ENCODE measurements at regions not wholly inside any gene's neighbourhood (a gene's known extent, or its start where the extent isn't known, plus 50 kb on each side); places are given as distances from the start of the nearest gene placed in this dataset.

DNA sequence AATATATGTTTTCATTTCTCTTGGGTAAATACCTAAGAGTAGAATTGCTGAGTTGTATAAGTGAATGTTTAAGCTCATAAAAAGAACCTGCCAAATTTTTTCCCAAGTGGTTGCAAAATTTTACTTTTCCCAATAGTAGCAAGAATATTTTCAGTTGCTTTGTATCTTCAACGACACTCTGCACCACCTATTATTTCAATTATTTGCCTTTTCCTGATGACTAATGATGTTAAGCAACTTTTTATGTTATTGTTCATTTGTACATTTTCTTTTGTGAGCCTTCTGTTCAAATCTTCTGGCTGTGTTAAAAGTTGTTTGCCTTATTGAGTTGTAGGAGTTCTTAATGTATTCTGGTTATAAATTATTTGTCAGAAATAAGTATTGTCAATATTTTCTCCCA is 299.1 kb upstream of the NRIP1 start:
- no peak for DNase-seq (ENCODE audit: low read depth in 2 of 2, low spot score in 1 of 2)

DNA sequence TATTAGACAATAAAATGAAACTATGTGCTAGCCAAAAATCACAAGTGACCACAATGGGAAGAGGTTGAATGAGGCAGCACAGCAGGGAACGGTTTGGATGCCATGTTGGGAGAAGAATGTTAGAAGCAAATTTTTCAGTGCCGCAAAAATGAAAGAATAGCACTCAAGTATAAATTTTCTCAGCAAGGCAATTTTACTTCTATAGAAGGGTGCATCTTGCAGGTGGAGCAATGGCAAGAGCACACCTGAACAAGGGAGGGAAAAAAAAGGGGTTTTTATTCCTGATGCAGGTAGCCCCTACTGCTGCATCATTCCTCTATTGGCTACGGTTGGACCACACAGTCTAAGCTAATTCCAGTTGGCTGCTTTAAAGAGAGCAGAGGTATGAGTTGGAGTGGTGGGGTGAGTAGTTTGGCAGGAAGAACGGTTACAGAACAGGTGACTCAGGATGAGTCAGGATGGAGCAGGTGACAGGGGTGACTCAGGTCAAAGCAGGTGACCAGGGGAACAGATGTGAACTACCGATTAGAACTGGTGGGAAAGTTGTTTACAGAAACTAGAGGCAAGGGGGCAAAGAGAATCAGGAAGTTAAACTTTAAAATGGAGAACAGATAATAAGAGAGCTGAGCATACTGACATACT is 301.1 kb upstream of the NRIP1 start:
- DNase-seq (ENCODE audit: low read depth in 2 of 2, low spot score in 1 of 2), result no peak

DNA sequence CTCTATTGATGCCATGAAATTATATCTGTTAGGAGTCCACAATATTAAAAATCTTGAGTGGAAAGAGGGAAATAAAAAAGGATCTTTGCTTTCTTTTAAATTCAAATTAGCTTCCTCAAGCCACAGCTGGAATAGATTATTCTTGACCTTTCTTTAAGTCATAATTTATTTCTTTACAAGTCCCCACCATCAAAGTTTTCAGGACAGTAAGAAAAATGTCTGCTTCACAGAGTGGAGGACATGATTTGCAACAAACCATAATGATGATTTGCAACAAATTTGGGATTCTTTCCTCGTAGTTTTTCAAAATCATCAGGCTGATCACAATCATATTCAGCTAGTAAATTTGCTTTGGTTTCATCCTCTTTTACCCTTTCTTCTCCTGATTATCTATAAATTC is 301.8 kb upstream of the NRIP1 start:
- DNase-seq (ENCODE audit: low read depth in 2 of 2, low spot score in 1 of 2), result no peak

DNA sequence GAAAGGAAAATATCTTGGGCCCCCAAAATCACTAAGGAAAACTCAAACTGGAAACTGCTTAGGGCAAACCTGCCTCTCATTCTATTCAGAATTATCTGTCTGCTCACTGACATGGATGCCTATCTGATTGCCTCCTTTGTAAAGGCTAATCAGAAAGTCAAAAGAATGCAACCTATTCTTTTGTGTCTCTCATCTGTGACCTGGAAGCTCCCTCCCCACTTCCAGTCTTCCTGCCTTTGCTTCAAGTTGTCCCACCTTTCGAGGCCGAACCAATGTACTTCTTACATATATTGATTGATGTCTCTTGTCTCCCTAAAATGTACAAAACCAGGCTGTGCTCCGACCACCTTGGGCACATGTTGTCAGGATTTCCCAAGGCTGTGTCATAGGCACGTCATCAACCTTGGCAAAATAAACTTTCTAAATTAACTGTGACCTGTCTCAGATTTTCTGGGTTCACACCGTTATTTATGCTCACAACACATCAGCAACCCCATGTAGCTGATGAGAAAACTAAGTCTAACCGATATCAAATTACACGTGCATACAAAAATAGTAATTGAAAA is 302.3 kb upstream of the NRIP1 start:
- DNase-seq (ENCODE audit: low read depth in 2 of 2, low spot score in 1 of 2), result no peak

DNA sequence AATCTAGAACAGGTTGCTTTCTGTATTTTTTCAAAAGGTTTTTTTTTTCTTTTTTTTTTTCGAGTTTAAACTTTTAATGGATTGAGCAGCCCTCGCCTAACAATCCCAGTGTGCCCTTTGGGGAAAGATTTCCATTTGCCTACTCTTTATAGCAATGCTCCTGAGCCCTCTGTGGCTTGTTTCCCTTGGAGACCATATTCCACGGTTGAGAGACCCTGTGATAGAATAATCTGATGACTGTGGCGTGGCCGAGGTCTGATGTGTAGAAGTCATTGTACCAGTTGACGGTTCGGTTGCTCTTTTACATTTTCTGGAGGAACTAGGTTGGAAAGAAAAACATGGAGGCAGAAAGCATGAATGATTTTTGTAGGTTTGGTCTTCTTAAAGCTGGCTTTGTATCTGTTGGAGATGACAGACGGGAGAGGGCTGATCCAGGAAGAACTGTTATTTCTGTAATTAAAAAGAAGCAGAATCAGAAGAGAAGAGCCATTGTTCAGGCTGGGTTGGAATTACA is 305.7 kb upstream of the NRIP1 start:
- DNase-seq (ENCODE audit: low read depth in 2 of 2, low spot score in 1 of 2), result no peak

DNA sequence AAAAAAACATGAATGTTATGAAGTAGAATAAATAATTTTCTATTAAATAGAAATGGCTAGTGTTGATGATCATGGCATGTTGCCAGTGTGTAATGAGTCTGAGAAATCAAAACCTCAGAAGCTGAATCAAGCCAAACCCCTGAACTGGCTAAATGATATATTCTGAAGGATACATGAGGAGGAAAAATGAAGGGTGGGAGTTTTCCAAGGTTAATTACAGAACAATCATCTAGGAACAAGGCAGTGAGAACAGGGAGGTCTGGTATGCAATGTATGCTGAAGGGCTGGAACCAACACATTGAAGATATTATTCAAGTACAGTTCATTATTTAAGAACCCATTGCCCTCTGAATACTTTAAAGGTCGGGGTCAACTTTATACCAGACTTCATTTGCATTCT is 309.1 kb upstream of the NRIP1 start:
- no peak for DNase-seq (ENCODE audit: low read depth in 2 of 2, low spot score in 1 of 2)

DNA sequence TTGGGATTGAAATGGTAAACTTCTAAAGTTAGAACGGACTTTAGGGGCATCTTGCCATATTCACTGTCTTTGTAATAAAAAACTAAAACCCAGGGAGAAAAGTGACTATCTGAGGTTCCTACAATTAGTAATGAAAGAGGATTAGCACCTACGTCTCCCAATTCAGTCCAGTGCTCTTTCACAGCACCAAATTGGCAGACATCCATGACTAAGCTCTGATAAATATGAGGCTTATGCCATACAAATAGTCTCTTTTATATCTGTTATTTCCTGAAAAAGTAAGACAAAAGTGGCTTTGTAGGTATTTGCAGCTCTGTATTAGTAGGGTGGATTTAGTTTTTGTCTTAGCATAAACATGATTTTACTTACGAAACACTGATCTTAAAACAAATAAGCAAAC is 315.0 kb upstream of the NRIP1 start:
- DNase-seq (ENCODE audit: low read depth in 2 of 2, low spot score in 1 of 2), result no peak

DNA sequence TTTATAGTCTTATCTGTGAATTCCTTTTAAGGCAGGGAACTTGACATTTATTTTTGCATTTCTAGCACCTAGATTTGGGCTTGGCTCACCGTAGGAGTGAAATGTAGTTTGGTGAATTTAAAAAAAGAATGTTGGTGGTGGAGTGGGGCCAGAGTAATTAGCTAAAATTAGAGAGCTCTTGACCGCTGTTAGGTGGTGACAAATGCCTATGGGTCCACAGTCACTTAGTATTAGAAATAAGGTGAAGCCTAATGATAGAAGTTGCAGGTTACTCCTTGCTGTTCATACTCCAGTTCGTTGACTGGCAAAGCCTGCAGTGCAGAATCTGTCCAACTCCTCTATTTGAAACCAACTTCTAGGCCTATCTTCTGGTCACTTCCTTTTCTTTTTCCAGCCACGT is 318.8 kb upstream of the NRIP1 start:
- no peak for DNase-seq (ENCODE audit: low read depth in 2 of 2, low spot score in 1 of 2)

DNA sequence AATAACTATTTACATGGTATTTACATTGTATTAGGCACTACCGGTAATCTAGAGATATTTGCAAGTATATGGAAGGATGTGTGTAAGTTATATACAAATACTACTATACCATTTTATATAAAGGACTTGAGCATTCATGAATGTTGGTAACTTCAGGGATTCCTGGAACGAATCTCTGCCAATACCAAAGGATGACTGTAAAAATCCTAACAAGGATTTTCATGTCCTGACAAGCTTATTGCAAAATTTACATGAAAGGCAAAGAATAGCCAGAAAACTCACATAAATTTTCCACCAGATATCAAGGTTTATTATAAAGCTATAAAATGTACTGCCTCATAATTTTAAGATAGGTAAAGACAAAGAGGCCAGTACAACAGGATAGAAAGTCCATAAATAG is 325.2 kb upstream of the NRIP1 start:
- DNase-seq (ENCODE audit: low read depth in 2 of 2, low spot score in 1 of 2), result no peak

DNA sequence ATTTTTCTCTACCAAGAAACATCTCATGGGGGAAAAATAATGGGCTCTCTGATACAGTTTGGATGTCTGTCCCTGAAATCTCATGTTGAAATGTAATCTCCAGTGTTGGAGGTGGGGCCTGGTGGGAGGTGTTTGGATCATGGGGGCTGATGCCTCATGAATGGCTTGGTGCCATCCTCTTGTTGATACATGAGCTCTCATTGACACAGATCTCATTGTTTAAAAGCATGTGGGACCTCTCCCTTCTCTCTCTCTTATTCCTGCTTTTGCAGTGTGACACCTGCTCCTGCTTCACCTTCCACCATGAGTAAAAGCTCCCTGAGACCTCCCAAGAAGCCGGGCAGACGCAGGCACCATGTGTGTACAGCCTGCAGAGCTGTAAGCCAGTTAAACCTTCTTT is 332.5 kb upstream of the NRIP1 start:
- no peak for DNase-seq (ENCODE audit: low read depth in 2 of 2, low spot score in 1 of 2)

DNA sequence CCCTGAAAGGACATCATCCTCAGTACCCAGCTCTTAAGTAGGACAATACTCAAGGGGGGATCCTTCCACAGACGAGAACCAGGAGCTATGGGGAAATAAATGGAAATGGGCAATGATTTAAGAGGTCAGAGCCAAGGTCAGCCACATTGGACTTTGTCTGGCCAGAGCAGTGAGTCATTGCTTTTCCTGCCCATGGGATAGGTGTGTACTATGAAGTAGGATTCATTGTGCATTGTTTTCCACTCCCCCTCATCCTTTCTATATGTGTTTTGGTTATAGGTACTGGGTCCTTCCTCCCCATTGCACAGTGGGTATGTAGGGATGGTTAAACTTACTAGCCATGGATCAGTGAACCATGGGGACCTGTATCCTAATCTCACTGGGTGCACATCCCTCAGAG is 328.9 kb upstream of the USP25 start:
- DNase-seq (ENCODE audit: low read depth in 2 of 2, low spot score in 1 of 2), result no peak

DNA sequence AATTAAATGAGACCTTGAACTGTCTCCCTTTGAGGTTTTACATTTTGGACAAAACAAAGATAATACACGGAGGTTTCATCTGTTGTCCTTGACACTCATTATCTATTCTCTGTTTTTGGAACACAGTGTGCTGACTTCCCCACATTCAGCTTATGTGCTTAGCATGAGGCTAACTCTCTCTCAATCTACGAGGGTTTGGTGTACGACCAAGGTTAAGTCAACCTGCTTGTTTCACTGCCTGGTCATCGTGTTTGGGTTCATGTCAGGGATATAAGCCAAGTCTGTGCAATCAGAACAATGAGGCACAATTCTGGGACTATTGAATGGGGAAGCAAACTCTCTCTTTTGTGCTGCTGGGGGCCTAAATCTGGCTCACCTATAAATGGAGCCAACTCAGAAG is 328.5 kb upstream of the USP25 start:
- DNase-seq (ENCODE audit: low read depth in 2 of 2, low spot score in 1 of 2), result no peak

DNA sequence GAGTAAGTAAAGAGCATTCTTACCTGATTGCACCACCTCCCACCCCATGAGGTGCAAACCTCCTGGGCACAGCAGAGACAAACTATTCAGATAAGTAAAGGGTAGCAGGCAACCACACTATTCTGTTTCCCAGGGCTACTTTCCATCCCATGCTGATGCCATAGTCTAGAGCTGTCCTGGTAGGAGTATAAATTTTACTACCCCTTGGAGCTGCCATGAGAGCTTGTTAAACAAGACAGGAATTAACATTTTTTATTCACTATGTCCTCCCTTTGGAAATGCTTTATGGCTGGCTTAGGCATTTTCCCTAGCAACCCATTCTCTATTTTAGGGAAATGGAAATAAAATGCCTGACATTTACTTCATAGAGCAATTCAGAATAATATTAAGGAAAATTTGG is 324.6 kb upstream of the USP25 start:
- DNase-seq (ENCODE audit: low read depth in 2 of 2, low spot score in 1 of 2), result no peak

DNA sequence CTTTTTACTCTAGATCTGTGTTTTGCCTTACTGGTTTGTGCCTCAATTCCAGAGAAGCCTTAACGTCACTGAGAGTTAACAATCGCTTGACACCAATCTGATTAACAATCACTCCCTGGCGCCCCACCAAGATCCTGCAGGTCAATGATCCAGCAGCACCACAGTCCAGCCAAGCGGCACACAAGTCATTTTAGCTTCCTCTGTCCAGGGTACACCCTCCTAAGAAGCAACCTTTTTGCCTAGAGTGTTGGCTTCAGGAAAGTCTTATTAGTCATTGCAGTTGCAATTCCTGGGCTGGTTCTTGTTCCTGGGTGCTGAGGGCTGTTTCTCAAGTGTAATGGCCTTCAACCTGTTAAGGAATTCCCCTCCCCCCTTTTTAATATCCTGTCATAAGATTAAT is 323.0 kb upstream of the USP25 start:
- DNase-seq (ENCODE audit: low read depth in 2 of 2, low spot score in 1 of 2), result no peak

DNA sequence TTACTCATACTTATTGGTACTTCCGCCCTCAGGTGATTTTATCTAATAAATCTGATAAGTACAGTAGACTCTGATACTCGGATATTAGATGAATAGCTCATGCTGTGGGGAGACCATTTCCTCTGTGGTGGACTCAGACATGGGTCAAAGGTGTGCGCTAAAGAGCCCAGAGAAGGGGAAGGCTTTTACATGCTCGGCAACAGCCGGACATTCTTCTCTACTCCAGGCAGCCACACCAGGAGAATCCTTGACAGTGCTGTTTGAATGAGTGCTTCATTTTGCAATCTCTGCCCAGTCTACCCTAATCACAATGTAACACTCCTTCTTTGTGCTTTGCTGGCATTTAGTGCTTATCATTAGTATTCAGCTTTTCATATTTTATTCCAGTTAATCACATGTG is 322.2 kb upstream of the USP25 start:
- no peak for DNase-seq (ENCODE audit: low read depth in 2 of 2, low spot score in 1 of 2)

DNA sequence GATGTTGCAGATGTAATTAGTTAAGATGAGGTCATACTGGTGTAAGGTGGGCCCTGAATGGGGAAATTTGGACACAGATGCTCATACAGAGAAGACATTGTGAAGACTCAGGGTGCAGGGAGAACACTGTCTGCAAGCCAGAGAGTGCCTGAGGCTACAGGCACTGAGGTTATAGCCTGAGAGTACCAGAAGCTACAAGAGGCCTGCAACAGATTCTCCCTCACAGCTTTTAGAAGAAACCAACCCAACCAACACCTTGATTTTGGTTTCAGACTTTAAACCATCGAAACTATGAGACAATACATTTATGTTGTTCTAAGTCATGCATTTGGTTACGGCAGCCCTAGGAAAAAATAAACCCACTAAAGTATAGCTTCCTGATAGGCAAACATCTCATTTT is 321.7 kb upstream of the USP25 start:
- DNase-seq (ENCODE audit: low read depth in 2 of 2, low spot score in 1 of 2), result no peak

DNA sequence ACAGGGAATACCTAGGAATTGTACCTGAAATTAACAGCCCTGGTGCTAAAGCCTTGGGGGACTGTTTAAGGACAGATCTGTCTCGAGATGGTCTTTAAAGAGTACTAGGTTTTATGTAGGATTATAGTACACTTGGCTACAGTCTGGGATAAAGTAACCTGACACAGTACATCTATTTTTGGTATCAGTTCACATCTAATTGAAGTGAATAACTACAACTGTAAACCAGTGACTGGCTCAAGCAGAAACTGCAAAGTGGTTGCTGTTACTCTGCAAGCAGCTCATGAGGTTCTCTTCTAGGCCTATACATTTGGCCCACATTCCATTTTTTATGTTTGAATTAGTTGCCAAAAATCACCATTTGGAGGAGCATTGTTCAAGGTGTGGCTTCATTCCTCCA is 320.8 kb upstream of the USP25 start:
- no peak for DNase-seq (ENCODE audit: low read depth in 2 of 2, low spot score in 1 of 2)

DNA sequence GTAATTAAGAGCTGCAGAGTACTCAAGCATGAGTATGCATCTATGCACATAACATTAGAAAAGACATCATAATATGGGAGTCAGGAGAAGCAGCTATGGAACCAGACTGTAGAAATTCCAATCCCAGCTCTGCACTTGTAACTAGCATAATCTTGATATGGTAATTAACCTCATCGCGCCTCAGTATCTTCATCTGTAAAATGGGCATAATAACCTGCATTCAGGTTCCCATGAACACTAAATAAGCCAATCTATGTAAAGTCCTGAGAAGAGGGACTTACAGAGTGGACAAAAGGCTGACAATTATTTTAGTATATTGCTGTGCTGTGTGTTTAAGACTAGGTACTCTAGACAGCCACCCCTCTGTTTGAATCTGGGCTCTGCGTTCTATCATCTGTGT is 318.9 kb upstream of the USP25 start:
- no peak for DNase-seq (ENCODE audit: low read depth in 2 of 2, low spot score in 1 of 2)

DNA sequence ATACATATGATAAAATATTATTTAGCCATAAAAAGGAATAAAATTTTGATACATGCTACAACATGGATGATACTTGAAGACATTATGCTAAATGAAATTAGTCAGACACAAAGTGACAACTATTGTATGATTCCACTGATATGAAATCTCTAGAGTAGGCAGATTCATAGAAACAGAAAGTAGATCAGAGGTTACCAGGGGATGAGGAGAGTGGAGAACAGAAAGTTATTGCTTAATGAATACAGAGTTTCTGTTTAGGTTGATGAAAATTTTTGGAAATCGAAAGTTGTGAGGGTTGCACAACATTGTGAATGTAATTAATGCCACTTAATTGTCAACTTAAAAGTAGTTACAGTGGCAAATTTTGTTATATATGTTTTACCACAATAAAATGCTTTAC is 315.7 kb upstream of the USP25 start:
- DNase-seq (ENCODE audit: low read depth in 2 of 2, low spot score in 1 of 2), result no peak

DNA sequence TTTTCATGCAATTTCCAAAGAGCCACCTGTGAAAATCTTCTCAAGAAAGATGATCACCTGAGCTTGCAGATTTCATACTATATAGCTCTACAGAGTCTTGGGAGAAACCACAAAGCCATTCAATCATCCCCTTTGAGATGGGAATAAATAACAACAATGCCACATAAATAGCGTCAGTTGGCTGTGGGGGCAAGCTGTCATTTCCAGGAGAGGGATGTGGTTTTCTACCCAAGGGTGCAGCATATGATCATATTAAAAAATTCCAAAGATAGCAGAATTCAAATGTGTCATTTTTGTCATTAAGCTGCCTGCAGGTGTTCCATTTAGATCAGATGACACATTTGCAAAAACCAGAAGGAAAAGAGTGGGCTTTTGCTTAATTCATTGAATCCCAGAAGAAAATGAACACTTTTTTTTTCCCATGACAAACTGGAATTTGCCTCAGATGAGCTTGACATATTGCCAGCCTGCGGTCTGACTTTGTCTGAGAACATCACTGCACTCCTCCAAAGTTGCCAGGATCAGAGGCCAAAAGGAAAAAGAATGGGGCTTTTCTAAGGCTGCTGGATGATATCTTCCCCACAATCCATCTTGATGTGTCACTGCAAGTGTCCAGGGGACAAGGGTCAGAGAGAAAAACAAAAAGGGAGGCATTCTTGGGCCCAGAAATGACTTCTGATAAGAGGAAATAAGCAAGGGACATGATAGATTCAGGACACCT is 314.1 kb upstream of the USP25 start:
- no peak for DNase-seq (ENCODE audit: low read depth in 2 of 2, low spot score in 1 of 2)

DNA sequence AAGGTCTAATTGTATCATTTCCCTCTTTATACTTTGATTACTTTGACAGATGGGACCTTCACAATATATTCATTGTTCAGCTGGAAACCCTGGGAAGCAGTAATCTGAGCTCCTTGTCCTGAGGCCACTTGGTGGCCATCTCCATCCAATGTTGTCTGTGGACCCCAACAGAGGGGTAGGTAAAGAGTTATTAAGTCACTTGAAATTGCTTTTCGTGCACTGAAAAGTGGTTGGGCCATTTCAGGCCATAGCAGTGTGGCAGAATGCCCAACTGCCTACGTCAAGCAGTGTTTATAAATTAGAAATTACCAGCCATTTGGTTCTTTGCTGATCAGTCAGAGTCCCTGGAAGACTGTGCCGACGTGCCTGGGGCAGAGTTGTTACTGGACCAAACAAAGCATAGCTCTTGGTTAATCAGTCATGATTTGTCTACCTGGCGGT is 308.3 kb upstream of the USP25 start:
- DNase-seq (ENCODE audit: low read depth in 2 of 2, low spot score in 1 of 2), result no peak

DNA sequence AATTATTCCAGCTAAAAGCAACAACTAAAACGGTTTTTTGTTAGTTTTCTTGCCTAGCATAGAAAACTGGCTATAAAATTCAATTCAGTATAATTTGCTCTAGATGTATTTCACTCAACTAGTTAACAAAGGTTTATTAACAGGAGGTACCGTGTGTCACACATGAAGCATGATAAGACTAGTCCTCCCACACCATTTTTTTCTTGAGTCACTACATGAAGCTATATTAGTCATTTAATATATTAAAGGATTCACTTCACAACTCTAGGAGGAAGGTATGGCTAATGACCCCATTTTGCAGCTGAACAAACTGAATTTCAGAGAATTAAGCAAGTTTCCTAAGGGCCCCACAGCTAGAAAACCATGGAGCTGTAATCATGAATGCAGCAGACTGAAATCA is 307.8 kb upstream of the USP25 start:
- DNase-seq (ENCODE audit: low read depth in 2 of 2, low spot score in 1 of 2), result no peak

DNA sequence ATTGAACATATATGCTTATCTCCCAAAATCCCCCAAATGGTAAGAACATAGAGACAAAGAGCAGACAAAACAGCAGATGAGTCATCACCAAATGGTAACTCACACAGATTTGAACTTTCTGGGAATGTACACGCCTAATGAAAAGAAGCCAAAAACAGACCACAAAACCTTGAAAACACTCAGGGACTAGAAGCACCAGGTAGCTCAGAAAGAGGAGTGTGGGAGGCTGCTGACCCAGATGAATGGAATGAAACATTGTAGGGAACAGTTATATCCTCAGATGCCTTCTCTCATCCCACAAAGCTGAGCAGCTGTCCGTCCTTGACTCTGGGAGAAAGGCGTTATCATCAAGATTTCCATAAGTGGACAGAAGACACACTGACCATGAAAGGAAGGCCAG is 307.0 kb upstream of the USP25 start:
- no peak for DNase-seq (ENCODE audit: low read depth in 2 of 2, low spot score in 1 of 2)
